ENCODE measurements at regions not wholly inside any gene's neighbourhood (a gene's known extent, or its start where the extent isn't known, plus 50 kb on each side); places are given as distances from the start of the nearest gene placed in this dataset.

GRCh38 chr4:120524237-120524636 is 398.3 kb downstream of the PRDM5 start:
- no peak for DNase-seq

GRCh38 chr4:120520761-120521160 is 401.8 kb downstream of the PRDM5 start:
- no peak for DNase-seq

DNA sequence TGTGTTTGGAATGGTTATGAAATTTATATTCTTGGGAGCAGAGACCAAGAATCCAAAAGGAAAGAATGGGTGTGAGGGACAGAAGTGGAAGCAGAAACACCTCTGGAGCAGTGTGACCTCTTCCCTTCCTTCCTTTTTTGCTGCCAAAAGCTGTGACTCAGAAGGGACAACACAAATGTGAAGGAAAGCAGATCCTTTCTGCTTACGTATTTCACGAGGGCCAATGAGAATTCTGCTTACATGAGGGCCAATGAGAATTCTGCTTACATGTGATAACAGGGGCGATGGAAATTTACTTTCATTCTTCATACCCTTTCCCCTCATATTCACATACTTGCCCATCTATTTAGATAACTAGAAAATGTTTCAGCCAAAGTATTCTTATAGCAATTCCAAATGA is 404.6 kb downstream of the PRDM5 start:
- no peak for DNase-seq

GRCh38 chr4:120509719-120510118 is 412.8 kb downstream of the PRDM5 start:
- no peak for DNase-seq

GRCh38 chr4:120509222-120509621 is 413.3 kb downstream of the PRDM5 start:
- DNase-seq = no peak

DNA sequence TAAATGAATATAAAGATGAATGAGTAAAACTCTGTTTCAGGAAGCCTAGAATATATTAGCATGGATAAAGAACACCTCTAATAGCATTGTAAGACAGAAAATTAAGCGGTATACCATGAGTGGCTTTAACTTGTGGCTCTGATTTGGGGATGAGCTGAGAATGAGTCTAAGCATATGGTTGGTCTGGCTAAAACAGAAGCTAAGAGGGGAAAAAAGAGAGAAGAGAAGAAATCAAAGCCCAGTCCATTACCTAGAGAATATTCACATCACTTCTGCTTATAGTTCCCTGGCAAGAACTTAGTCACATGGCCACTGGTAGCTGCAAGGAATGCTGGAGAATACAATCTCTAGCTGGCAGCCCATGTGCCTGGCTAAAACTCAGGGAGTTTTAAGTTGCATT is 414.5 kb downstream of the PRDM5 start:
- no peak for DNase-seq

DNA sequence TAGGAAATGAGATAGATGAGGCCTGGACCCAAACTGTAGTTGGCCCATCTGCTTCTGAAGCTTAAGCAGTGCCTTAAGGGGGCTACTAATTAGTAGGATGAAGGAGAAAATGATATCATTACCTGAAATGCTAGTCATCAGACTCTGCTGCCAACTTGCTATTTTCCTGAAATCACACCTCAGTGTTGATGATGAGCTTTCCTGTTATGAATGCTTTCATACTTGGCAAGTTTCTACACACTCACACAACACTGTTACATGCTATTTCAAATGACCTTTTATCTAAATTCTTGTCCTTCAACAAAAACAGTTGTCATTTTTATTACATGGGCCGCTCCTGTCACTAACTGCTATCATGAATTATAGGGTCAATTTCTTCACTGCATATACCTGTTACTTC is 416.0 kb downstream of the PRDM5 start:
- no peak for DNase-seq

GRCh38 chr4:120498678-120499077 is 423.8 kb downstream of the PRDM5 start:
- no peak for DNase-seq

DNA sequence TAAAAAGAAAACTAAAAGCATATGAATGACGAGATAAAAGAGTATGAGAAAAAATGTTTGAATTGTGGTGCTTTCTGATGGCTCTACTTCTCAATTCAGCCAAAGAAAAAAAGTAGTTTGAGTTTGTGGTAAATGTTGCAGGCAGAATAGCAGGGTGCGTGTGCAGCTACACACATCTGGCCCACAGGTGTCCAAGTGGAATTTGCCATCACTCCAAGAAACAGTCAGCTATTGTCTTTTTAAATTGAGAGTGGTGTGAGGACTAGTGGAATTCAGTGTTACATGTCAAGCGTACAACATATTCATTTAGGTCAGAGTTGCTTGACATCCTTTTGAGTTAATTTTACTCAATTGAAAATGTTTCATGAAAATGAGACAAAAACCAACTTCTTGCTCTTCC is 424.8 kb upstream of the MAD2L1 start:
- DNase-seq = no peak

DNA sequence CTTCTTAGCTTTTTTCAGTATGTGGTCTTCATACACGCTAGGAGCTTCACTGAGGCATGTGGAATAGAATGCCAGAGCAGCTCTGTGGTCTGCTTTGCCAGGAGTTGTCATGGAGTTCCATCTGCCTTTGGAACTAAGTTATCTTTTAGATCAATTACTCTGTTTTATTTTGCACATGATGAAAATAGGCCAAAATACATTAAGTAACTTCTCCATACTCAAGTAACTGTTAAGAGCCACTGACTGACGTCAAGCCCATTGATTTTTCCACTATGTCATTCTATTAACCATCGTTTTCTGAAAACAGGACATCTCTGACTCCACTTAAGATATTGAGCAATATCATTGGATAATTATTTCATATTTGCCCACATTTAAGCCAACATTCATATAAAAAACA is 415.1 kb upstream of the MAD2L1 start:
- no peak for DNase-seq

DNA sequence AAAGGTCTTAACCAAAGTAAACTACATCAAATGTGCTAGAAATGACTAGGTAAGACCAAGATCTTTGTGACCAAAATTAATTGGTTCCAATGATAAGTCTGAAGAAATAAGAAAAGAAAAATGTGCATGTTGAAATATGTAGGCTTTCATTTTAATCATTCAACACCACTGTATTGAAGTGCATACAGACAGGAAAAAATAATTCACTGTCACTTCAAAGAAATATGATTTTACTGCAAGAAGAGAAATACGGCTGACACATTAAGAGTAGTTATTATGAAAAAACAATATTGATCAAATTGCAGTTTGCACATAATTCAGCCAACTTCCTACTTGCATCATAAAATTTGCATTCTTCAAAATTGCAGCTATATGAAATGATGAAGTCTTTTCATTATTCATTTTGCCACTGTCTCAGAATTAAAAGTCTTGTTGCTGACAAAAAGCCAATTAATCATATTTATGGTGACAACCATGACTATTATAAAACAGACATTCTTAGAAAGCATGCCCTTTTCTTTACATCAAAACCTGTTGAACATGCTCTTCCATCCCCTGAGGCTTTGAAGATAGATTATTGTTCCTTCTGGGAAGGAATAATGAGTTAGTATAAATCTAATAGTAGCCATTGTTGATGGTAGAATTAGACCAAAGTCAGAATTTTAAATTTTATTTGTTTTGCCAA is 405.9 kb upstream of the MAD2L1 start:
- no peak for DNase-seq

- DNase-seq = no peak
Observed at GRCh38 chr4:120466429-120466828, 399.8 kb upstream of the MAD2L1 start.

DNA sequence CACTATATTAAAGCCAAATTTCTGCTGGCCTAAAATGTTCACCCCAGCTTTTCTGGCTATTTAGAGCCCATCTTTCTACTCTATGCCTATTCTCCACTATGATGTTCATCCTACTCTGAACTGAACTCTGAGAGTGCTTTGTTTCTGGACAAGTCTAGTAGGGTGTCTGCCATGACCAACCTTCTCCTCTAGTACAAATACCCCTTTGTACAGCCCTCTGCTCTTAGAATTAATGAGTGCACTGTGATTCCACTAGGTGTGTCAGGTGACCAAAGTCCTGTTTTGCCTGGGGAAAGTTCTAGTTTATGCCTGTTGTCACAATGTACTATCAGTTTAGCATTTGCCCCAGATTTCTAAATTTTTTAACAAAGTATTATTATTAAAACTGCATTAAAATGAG is 388.1 kb upstream of the MAD2L1 start:
- no peak for DNase-seq

- no peak for DNase-seq
Observed at GRCh38 chr4:120452536-120452935, 385.9 kb upstream of the MAD2L1 start.

DNA sequence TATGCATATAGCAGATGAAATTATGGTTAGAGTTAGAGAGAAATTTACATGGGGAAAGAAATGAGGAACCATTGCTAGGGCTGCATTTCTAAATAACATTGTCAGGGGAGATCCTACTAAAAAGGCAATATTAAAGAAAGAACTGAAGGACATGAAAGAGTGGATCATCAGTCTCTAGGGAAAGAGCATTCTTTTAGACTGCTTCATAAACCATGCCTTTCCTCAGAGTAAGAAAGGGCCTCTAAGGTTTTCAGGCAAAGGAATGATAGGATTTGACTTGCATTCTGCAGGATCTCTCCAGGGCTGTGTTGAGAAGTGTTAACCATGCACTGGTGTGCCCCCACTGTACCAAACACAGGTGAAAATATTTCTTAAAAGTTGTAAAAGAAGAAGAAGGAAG is 385.4 kb upstream of the MAD2L1 start:
- no peak for DNase-seq

DNA sequence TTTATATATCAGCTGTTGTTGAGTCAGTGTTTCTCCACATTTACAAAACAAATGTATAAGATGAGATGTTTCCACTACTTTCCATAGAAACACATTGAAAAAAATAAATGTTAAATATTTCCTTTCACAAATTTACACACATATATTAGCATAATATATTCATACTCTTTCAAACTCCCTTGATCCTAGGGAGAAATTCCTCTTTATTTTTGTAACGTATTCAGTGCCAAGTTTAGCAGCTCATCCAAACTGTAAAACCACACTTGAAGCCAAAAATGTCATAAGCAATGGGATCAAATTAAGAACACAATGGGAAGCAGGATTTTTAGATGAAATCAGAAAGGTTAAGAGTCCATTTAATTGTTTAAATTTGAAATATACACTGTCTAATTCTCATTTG is 381.1 kb upstream of the MAD2L1 start:
- DNase-seq = no peak

GRCh38 chr4:120446051-120446567 is 379.5 kb upstream of the MAD2L1 start:
- no peak for DNase-seq

DNA sequence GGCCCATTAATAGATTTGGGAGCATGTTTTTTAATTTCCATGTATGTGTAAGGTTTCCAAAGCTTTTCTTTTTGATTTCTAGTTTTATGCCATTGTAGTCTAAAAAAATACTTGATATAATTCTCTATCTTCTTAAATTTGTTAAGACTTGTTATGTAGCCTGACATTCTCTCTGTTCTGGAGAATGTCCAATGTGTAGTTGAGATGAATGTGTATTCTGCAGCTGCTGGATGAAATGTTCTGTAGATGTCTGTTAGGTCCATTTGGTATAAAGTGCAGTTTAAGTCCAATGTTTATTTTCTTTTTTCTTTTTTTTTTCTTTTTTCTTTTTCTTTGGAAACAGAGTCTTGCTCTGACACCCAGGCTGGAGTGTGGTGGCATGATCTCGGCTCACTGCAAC is 378.5 kb upstream of the MAD2L1 start:
- no peak for DNase-seq

DNA sequence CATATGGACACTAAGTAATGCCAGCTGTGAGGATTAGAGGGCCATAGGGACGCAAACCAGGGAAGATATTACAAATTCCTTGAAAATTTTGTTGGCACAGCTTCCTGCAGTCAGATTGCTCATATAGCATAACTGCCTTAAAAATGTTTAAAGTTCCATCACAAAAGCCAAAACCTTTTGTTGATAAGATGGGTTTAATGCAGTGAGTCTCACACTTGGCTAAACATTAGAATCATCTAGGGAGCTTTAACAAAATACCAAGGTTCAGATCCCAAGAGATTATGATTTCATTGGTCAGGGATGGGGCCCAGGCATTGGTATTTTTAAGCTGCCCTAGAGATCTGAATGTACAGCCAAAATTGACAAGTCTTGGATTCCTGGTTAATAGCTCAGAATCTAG is 376.5 kb upstream of the MAD2L1 start:
- DNase-seq = no peak

- DNase-seq = no peak
Observed at GRCh38 chr4:120440730-120441129, 374.1 kb upstream of the MAD2L1 start.

DNA sequence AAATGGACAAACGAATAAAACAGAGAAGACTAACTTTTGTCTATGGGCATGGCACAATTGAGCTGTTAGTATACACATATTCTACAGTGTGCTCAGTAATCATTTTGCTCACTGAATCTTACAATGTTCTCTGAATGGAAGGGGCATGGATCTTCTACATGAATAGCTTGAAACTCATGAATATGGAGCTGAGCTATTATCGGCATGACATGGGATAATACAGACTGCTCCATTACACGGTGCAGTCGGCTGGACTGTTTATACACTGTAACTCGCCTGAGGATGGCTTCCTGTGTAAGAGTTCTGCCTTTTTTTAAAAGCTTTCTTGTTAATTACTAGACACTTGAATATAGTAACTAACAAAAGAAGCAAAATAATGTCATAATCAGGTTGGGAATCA is 368.5 kb upstream of the MAD2L1 start:
- no peak for DNase-seq

DNA sequence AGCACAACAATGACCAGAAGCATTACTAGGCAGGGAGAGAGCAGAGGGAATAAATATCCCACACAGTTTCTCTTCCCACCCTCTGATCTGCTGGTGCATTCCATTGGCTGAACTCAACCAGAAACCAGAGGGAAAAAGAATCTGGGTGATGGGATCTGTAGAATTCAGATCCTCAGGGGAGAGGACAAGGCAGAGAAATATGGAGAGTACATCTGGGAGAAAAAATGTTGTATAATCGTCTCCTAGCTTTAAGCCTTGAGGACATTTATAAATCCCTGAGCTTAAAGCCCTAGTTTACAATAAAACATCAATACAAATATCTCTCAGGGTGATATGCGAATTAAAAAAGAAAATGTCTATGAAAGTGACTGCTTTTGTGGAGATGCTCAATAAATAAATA is 368.1 kb upstream of the MAD2L1 start:
- DNase-seq = no peak

- no peak for DNase-seq
Observed at GRCh38 chr4:120432301-120432860, 365.7 kb upstream of the MAD2L1 start.

DNA sequence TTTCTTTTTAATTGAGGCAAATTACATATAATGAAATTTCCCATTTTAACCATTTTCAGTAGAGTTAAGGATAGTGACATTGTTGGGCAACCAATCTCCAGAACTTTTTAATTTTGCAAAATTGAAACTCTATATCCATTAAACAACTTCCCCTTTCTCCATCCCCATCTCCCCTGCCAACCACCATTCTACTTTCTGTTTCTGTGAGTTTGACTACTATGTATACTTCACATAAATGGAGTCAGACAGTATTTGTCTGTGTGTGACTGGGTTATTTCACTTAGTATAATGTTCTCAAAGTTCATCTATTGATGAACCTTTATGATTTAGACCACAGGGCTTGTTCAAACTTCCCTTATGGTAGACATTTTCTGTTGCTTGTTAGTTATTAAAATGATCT is 364.5 kb upstream of the MAD2L1 start:
- DNase-seq = no peak

DNA sequence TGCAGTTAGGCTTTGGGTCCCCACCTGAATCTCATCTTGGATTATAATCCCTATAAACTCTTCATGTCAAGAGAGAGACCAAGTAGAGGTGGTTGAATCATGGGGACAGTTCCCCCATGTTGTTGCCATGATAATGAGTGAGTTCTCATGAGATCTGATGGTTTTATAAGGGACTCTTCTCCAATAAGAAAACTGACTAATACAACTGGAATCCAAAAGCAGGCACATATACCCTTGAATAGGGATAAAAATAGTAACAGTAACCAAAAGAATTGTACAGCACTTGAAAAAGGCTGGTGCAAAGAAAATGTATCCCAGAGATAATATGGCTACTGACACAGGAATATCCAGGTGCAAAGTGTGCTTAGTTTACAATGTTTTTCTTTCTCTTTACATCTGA is 351.5 kb upstream of the MAD2L1 start:
- no peak for DNase-seq

All from stimulated activated CD4-positive, alpha-beta T cell treated with anti-CD3 and anti-CD28 coated beads, Interleukin-2, amount 100 ng/mL, for 24 hours (primary cell).